ENCODE measurements at regions not wholly inside any gene's neighbourhood (a gene's known extent, or its start where the extent isn't known, plus 50 kb on each side); places are given as distances from the start of the nearest gene placed in this dataset.

DNA sequence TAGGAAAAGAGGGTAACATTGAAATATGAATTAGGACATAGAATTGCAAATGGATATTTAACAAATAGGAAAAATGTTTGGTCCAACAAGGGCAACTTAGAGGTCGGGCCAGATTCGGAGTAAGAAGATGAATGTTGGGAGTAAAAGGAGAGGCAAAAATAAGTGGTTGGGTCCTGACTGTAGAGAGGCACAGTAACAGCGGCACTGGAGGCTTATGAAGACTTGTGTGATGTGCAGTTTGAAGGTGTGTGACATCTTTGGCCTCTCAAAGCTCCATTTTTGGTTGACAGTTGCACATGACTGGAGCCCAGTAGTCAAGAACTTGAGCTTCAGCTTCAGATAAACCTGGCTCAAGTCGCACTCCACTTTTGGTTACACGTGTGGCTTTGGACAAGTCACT is 109.9 kb upstream of the PAXBP1 start:
- TF ChIP-seq, protein P1, sequence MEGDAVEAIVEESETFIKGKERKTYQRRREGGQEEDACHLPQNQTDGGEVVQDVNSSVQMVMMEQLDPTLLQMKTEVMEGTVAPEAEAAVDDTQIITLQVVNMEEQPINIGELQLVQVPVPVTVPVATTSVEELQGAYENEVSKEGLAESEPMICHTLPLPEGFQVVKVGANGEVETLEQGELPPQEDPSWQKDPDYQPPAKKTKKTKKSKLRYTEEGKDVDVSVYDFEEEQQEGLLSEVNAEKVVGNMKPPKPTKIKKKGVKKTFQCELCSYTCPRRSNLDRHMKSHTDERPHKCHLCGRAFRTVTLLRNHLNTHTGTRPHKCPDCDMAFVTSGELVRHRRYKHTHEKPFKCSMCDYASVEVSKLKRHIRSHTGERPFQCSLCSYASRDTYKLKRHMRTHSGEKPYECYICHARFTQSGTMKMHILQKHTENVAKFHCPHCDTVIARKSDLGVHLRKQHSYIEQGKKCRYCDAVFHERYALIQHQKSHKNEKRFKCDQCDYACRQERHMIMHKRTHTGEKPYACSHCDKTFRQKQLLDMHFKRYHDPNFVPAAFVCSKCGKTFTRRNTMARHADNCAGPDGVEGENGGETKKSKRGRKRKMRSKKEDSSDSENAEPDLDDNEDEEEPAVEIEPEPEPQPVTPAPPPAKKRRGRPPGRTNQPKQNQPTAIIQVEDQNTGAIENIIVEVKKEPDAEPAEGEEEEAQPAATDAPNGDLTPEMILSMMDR (IDR thresholded peaks at IDR 0.05) = no peak
- TF ChIP-seq POLR2A (IDR thresholded peaks at IDR 0.05) = no peak

Measured in thyroid gland (tissue), 4 donors.